Cardiac septum (tissue), 1 donor: ENCODE measurements at regions not wholly inside any gene's neighbourhood (a gene's known extent, or its start where the extent isn't known, plus 50 kb on each side); places are given as distances from the start of the nearest gene placed in this dataset.

ENCODE experiments used
- DNase-seq: peaks from one replicate; pipeline ENCODE4 v3.0.0-alpha.2; 2020; ENCODE audit warnings: low spot score
- intact Hi-C: fragments of 100-400 bp; cut with DNase I; formaldehyde crosslinking; loops from one replicate; pipeline ENCODE4 v1.14.0; 2022
- donor health status: DM: no; HTN: no; CAD: no.

DNA sequence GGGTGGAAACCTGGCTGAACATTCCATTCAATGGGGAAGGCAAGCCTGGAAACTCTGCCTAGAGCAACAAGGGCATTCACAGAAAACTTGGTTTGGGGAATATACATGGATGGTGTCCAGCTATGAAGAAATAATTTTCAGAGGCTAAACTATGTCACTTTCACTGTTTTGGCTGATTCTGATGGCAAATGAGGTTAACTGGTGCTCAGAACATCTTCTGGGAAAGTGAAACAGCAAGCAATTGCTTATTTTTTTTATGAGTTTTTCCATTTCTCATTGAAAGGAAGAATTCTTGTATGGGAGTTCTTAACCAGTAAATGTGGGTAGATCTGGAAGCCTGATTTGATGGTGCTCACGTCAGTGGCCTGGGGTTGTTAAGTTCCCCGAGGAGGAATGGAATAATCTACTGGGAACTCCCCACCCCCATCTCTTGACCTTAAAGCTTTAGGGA lies 132.8 kb upstream of the BTG1 start:
- DNase-seq: no peak
- intact Hi-C loops: no loop called here

DNA sequence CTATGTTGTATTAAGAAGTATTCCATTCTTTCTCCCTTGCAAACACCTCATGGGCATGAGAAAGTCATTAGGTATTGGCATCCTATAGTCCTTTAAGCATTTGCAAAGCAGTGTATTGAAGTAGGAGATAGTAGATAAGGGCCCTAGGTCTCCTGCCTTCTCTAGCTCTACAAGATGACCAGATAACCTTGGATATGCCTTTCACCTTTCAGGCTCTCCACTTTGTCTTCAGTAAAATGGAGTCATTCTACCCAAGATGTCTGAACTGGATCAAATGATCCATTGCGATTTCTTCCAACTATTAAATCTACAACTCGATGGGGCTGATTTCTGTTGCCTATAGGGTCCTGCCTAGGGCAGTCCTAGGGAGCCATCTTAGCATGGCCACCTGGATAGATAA lies 132.1 kb upstream of the BTG1 start:
- intact Hi-C loops: no loop called here

DNA sequence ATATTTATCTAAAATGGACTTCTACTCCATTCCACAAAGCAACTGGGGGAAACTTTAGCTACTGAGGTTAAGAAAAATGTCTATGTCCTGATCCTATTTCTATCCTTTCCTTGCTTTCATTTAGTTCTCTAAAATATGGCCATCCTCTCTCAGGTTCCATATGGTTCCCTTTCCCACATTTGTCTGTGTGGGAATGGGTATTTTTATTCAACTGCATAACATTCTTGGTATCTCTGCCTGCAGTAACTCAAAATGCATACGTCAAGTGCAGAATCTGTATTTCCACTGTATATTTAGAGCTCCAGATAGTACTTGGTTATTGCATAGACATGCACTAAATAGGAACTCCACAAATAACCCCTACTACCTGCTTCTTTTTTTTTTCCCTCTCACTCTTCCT lies 130.6 kb upstream of the BTG1 start:
- intact Hi-C loops: no loop called here

More for the DNA sequence above, 132.1 kb upstream of the BTG1 start:
- no peak for DNase-seq

DNA sequence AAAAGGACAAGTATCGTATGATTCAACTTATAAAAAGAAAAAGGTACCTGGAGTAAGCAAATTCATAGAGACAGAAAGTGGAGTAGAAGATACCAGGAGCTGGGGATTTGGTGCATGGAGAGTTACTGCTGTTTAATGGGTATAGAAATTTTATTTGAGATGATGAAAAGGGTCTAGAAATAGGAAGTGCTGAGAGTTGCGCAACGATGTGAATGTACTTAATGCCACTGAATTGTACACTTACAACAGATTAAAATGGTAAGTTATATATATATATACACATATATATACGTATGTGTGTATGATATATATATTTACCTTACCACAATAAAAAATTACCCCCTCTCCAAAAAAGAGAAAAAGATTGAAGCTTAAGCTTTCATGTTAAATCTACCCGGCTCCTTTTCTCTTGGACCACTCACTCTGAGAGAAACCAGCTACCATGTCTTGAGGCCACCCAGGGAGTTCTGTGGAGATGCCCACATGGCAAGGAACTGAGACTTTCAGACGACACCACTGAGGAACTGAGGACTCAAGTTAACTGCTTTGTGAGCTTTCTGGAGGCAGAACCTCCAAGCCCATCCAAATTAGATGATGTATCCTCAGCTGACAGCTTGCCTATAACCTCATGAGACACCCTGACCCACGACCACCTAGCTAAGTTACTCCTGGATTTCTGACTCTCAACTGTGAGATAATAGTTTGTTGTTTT lies 130.0 kb upstream of the BTG1 start:
- intact Hi-C loops: no loop called here

More for the DNA sequence above, 130.6 kb upstream of the BTG1 start:
- no peak for DNase-seq

DNA sequence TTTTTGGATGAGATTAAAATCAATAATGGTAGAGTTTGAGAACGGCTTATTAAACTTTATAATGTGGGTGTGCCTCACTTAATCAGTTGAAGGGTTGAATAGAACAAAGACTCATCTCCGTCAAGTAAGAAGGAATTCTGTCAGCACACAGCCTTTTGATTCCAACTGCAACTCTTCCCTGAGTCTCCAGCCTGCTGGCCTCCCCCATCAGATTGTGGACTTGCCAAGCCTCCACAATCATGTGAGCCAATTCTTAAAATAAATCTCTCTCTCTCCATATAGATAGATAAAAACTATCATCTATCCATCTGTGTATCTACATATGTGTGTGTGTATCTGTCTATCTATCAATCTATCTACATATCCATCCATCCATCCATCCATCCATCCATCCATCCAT lies 127.4 kb upstream of the BTG1 start:
- intact Hi-C loops: no loop called here
- DNase-seq: no peak

More for the DNA sequence above, 130.0 kb upstream of the BTG1 start:
- DNase-seq: no peak

DNA sequence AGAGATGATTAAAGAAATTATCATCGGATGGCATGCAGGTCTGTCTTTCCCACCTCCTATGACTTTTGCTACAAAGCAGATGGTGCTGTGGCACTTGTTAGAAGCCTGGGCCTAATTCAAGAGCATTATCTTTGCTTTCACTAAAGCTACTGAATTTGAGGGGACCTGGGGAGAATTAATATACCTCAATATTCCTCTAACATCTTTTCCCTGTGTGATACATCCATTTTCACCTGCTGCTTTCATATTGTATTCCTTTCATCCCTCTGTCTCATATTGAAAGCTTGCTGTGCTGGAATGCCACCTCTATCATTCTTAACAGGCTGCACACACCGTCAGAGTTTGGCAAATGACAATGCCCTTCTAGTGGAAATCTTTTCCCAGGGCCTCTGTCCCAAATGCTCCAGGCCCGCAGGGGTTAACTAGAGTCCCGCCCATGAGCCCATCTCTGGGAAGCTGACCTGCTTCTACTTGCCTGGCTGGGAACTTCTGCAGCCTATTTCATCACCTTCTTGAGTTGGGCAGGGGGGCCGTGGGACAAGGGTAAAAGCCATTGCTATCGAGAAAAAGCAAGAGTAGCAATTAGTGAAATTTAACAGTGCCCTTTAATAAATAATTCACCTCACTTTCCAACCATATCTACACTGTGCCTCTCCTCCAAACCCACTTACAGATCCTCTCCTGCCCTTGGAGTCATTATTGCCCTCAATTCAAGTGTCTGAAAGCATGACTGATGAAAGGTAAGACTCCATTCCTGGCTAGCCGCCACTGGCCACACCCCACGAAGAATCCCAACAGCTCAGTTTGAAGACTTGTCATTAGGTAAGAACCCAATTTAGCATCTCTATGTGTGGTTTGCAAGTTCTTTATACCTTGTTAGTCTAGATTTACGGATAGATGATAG lies 126.7 kb upstream of the BTG1 start:
- intact Hi-C loops: no loop called here
- no peak for DNase-seq

DNA sequence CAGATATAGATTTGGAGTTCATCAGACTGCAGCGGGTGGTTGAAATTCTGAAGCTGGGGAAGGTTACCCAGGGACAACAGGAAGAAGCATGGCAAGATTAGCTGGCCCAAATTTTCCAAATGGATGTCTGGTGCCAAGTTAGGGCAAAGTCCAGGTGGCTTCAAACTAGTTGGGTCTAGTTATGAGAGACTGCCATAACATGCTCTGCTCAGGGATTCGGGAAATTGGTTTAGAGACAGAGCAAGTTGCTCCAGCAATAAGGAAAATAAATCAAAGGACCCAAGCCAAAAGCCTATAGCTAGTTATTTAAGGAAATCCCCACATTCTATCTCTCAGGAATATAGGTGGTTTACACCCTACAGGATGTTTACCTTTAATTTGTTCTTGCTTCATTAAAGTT lies 125.7 kb upstream of the BTG1 start:
- no peak for DNase-seq
- intact Hi-C loops: no loop called here

DNA sequence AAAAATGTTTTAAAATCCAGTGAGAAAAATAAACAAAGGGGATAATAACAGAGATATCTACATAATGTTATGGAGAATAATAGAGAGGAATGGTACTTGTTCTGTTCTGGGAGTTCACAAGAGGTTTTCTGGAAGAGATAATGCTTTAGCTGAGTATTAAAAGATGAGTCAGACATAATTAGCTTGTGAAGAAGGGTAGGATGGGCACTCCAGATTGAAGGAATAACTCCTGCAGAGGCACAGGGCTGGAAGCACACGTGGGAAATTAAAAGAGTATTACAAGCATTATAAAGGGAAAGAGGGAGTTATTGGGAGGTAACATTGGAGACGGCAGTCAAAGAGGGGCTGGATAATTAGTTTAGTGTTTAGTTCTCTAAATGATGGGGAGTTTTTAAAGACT lies 124.9 kb upstream of the BTG1 start:
- intact Hi-C loops: no loop called here
- DNase-seq: no peak

DNA sequence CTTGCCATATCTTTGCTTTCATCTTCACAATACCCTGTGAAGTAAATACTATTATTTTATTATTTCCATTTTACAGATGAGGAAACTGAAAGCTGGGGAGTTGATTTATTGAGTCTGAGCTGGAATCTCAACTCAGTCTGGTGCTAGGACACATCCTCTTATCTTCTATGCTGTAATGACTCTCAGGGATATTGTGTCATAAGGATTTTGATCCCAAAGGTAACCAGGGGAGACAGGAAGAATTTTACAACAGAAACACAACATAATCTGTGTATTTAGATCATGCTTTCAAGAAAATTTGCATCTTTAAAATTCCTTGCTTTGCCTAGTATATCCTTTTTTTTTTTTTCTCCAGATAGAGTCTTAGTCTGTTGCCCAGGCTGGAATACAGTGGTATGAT lies 123.3 kb upstream of the BTG1 start:
- intact Hi-C loops: no loop called here
- DNase-seq: no peak

DNA sequence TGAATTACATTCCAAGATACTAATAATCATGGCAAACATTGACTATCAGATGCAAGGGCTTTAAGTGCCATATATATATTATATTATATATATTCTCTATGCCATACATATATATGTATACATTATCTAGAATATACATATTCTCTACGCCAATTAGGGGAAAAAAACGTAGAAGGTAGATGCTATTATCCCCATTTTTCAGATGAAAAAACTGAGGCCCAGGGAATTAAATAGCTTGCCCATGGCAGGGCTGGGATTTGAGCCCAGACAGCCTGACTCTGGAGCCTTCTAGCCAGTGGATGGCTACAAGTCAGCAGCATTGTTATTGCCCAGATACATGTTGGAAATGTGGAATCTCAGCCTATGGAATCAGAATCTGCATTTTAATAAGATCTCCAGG lies 116.0 kb upstream of the BTG1 start:
- DNase-seq: no peak
- intact Hi-C loops: no loop called here

DNA sequence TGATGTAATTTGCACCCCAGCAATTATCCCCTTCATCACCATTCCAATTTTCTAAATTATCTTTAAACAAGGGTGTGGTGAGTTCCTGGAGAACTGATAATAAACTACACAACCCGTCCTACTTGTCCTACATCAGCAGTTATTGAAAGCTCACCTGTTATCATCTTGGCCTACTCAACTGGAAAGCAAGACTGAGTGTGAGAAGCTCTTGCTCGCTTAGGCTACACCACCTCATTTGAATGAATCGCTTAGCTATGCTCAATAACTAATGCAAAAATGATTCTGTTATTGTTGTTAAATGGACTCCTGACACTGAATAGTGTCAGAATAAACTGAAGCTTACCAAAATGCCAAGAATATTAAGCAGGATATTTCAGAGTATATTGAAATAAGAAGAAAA lies 115.4 kb upstream of the BTG1 start:
- no peak for DNase-seq
- intact Hi-C loops: no loop called here

DNA sequence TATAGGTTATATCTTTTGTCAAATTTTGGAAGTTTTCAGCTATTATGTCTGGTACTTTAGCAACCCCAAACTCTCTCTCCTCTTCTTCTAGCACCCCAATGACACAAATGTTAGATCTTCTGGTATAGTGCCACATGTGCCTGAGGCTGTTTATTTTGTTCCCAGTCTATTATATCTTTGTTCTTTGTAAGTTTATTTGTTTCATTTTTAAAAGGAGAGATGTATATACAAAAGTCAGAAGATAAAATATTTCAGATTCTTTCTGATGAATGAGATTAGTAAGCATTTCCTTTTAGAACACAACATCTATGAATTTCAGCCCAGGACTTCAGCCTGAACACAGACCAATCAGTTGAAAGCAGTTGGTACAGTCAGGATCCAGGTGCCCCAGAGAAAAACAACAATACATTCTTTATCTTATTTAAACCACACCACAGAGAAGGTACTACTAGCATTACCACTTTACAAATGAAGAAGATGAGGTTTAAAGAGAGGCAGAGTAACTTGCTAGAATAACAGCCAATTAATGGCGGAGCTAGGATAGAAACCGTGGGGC lies 114.1 kb upstream of the BTG1 start:
- DNase-seq: no peak
- intact Hi-C loops: no loop called here

DNA sequence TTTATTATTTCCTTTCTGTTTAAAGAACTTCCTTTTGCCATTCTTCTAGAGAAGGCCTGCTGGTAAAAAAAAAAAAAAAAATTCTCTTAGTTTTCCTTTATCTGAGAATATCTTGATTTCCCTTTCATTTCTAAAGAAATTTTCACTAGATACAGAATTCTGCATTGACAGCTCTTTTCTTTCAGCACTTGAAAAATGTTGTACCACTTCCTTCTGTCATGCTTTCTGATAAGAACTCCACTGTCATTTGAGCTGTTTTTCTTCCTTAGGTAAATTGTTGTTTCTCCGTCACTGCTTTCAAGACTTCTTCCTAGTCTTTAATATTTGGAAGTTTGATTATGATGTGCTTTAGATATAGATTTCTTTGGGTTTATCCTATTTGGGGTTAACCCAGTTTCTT lies 113.6 kb upstream of the BTG1 start:
- intact Hi-C loops: no loop called here
- no peak for DNase-seq

DNA sequence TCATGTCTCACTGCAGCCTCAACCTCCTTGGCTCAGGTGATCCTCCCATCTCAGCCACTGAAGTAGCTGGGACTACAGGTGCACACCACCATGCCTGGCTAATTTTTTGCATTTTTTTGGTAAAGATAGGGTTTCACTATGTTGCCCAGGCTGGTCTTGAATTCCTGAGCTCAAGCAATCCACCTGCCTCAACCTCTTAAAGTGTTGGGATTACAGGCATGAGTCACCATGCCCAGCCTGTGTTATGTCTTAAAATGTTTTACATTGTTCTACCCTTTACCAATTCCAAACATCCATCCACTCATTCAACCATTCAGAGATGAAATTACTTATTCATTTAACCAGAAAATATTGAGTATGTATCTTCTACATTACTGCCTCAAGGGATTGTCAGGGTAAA lies 111.6 kb upstream of the BTG1 start:
- no peak for DNase-seq
- intact Hi-C loops: no loop called here

DNA sequence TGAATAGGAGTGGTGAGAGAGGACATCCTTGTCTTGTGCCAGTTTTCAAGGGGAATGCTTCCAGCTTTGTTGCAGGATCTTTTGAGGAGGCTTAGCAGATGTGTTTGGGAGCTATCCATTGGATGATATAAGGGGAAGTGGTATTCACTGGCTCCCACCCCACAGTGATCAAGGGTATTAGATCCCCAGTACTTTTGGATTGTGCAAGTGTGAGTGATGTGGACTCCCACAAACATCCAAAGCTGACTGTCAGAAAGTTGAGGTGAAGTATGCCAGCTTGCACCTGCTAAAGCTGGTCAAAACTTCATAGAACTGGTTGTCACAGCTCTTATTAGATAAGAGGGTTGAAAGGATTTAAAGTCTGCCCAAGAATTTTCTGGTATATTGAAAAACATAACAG lies 110.1 kb upstream of the BTG1 start:
- no peak for DNase-seq
- intact Hi-C loops: no loop called here

DNA sequence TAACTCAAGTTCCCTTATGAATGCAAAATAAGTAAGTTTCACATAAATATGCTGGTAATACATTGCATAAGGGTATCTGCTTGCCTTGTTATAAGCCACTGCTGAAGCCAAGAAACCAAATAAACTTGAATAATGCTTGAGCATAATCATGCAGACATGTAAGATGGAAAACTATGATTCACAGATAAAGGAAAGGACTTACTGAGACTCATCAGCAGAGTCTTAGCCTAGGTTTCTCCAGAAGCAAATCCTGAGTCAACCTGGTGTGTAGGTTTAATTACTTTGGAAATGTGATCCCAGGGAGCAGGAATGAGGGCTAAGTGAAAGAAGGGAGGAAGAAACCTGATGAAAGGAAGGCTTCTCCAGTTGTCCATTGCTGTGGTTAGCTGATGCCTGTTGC lies 107.7 kb upstream of the BTG1 start:
- no peak for DNase-seq
- intact Hi-C loops: no loop called here

DNA sequence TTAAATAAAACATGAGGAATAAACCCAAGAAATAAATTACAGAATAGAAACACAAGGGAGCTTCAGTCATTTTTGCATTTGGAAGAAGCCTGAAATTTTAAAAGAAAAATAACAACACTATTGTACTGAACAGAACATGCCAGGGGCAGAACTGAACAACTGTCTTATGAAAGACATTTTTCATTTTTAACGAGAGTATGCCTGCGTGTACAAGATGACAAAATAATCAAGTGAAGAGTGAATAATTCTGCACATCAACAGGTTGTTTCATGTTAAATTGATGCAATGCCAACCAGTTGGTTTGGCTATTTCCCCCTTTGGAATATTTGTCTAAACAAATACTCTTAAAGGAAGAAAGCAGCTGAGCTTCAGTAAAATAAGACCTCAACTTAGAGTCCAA lies 103.3 kb upstream of the BTG1 start:
- intact Hi-C loops: loop anchor here (10.0 kb wide), 2 partner anchors 316 to 864 kb away; no protein-coding TSS in a partner anchor
- no peak for DNase-seq

DNA sequence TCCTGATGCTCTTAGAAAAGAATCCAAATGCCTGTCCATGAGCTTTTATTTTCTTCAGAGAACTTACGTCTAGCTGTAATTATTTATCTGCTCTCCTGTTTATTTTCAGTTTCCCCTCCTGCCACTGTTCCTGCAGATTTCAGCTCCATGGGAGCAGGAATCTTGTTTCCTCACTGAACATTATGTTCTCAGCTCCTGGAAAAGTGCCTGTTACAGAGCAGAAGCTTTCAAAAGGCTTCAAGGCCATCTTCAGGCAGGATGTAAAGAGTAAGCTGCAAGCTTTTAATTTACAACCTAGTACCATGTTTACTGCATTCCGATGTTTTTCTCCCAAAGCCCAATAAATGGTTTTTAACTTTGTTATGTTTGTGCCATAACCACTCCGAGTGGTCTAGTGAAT lies 98.4 kb upstream of the BTG1 start:
- DNase-seq: no peak
- intact Hi-C loops: loop anchor here (10.0 kb wide), 2 partner anchors 321 to 859 kb away; no protein-coding TSS in a partner anchor

DNA sequence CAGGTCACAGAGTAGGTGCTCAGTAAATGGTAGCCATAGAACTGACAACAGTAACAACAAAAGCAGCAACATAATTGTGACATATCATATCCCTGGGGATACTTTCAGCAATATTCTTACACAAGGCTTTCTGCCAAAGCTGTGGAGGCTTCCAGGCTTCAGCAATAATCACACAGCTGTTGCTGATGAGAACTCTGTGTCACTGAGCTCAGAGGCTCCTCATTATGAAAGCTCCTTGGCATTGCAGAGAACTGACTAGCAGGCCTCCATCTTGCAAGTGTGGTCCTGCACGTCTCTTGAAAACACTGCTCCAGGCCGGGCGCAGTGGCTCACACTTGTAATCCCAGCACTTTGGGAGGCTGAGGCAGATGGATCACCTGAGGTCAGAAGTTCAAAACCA lies 97.3 kb upstream of the BTG1 start:
- DNase-seq: no peak
- intact Hi-C loops: loop anchor here (10.0 kb wide), 2 partner anchors 322 to 858 kb away; no protein-coding TSS in a partner anchor

DNA sequence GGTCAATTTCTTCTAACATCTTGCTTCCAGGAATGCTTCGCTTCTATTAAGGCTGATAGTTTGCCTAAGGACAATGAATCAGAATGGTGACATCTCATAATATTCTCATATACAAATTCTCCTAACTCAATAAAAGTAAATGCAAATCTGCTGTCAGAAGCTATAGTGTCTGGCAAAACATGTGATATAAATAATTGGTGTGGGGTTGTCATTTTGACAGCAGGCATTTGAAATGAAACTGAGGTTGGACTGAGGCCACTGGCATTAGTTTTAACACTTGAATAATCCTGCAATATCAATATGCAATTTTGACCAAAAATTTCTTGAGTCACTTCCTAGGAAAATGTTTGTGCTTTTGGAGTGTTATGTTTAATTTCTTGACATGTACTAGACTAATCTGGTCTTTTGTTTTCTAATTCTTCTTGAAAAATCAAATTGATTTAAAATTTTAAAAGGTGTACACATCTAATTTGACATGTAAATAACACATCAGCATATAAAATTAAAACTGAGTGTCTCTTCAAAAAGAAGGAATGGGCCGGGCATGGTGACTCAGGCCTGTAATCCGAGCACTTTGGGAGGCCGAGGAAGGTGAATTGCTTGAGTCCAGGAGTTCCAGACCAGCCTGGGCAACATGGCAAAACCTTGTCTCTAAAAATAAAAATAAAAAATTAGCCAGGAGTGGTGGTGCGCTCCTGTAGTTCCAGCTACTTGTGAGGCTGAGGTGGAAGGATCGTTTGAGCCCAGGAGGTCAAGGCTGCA lies 92.3 kb upstream of the BTG1 start:
- intact Hi-C loops: no loop called here

More for the DNA sequence above, 92.3 kb upstream of the BTG1 start:
- no peak for DNase-seq
